C4-2B (cell line): ENCODE measurements at regions not wholly inside any gene's neighbourhood (a gene's known extent, or its start where the extent isn't known, plus 50 kb on each side); places are given as distances from the start of the nearest gene placed in this dataset.

Experiments used
- CTCF ChIP-seq: fragments of 450-650 bp; conservative IDR thresholded peaks from 2 replicates; pipeline ENCODE4 v1.5.1; 2017; ENCODE audit warnings: mild to moderate bottlenecking
- ZFX ChIP-seq: fragments of 450-650 bp; IDR thresholded peaks from 2 replicates; pipeline ENCODE4 v1.6.1; 2017

GRCh38 chr6:91132461-91132860 is 545.6 kb upstream of the MAP3K7 start:
- TF ChIP-seq CTCF: no peak
- no peak for TF ChIP-seq ZFX
